HG03565 (cell line): ENCODE measurements at regions not wholly inside any gene's neighbourhood (a gene's known extent, or its start where the extent isn't known, plus 50 kb on each side); places are given as distances from the start of the nearest gene placed in this dataset.

Experiments used
- ATAC-seq: cut with Tn5 transposase; IDR thresholded peaks from one replicate; pipeline ENCODE4 v1.9.1; 2021; ENCODE audit warnings: mild to moderate bottlenecking, moderate library complexity; ENCODE audit not compliant: unreplicated experiment

- no peak for ATAC-seq
These were observed 84.5 kb upstream of the ARHGAP28 start for GRCh38 chr18:6644836-6645627.

- ATAC-seq = no peak
These were observed 82.7 kb upstream of the ARHGAP28 start for GRCh38 chr18:6646801-6647200.

- ATAC-seq = no peak
These were observed 80.9 kb upstream of the ARHGAP28 start for GRCh38 chr18:6648581-6648980.

- ATAC-seq = no peak
These were observed 79.9 kb upstream of the ARHGAP28 start for GRCh38 chr18:6649421-6650126.

- no peak for ATAC-seq
These were observed 79.4 kb upstream of the ARHGAP28 start for GRCh38 chr18:6650127-6650507.

GRCh38 chr18:6650747-6651146 lies 78.8 kb upstream of the ARHGAP28 start:
- ATAC-seq = no peak

GRCh38 chr18:6652098-6652497 lies 77.4 kb upstream of the ARHGAP28 start:
- ATAC-seq = no peak

GRCh38 chr18:6653880-6654279 lies 75.6 kb upstream of the ARHGAP28 start:
- ATAC-seq = no peak

GRCh38 chr18:6659963-6660725 lies 69.4 kb upstream of the ARHGAP28 start:
- no peak for ATAC-seq

- ATAC-seq = no peak
These were observed 67.7 kb upstream of the ARHGAP28 start for GRCh38 chr18:6661692-6662415.

- no peak for ATAC-seq
These were observed 63.4 kb upstream of the ARHGAP28 start for GRCh38 chr18:6666012-6666685.

GRCh38 chr18:6668836-6669235 lies 60.7 kb upstream of the ARHGAP28 start:
- ATAC-seq = no peak

- ATAC-seq = no peak
These were observed 56.7 kb upstream of the ARHGAP28 start for GRCh38 chr18:6672821-6673308.

- ATAC-seq = no peak
These were observed 52.4 kb upstream of the ARHGAP28 start for GRCh38 chr18:6677086-6677485.

GRCh38 chr18:6679201-6679600 lies 50.3 kb upstream of the ARHGAP28 start:
- ATAC-seq = no peak
